ENCODE measurements at regions not wholly inside any gene's neighbourhood (a gene's known extent, or its start where the extent isn't known, plus 50 kb on each side); places are given as distances from the start of the nearest gene placed in this dataset.

GRCh38 chr12:77510985-77511384 lies 319.7 kb upstream of the NAV3 start:
- TF ChIP-seq GATA2 (IDR thresholded peaks at IDR 0.05; ENCODE audit: insufficient read depth, insufficient read length, low read depth, low read length) (no peak), JUN (IDR thresholded peaks at IDR 0.05; ENCODE audit: borderline replicate concordance, insufficient read depth, insufficient read length, low read depth) (no peak), POLR2A (IDR thresholded peaks at IDR 0.05; ENCODE audit: low read depth, low read length) (no peak), POLR2AphosphoS5 (IDR thresholded peaks at IDR 0.05; ENCODE audit: insufficient read depth, low read depth, low read length) (no peak), MAX (IDR thresholded peaks at IDR 0.05; ENCODE audit: insufficient read depth, insufficient read length) (no peak), MYC (IDR thresholded peaks at IDR 0.05; ENCODE audit: low read depth, low read length) (no peak), CTCF (IDR thresholded peaks at IDR 0.05; ENCODE audit: extremely low read depth in 1 of 2, insufficient read depth in 1 of 2, low read depth in 1 of 2, low read length in 2 of 2) (no peak), FOS (IDR thresholded peaks at IDR 0.05; ENCODE audit: borderline replicate concordance, insufficient read depth, low read length) (no peak), EZH2 (IDR thresholded peaks at IDR 0.05; ENCODE audit: borderline replicate concordance, low read depth, low read length, severe bottlenecking) (no peak)
- dilution Hi-C loops (cut with MboI; ENCODE audit: extremely low pct_ligation_motif_present, low sequenced_read_pairs) (no loop called here), intact Hi-C loops (cut with micrococcal nuclease) (no loop called here)
- CTCF ChIA-PET, result no interaction called here
- no peaks in the 10 kb centered on the region for H4K20me1 ChIP-seq (replicated peaks; ENCODE audit: control insufficient read depth, extremely low read depth, insufficient read depth, low read length)
- no peak overlapping the region for H3K4me3 ChIP-seq (replicated peaks in 1 of 3; ENCODE audit: insufficient read depth in 1 of 3, low read depth in 1 of 3, low read length in 3 of 3)
- H3K27ac ChIP-seq (ENCODE audit: insufficient read depth, low read depth, low read length), result no peak overlapping the region
- no TSS peak for BruUV-seq (replicated peaks)
- H3K27me3 ChIP-seq (ENCODE audit: control insufficient read depth in 2 of 2, insufficient read depth in 2 of 2, low read length in 2 of 2), result peaks cover 0 to 1% of the 10 kb centered on the region in 2 experiments
- no peaks in the 10 kb centered on the region for H3K79me2 ChIP-seq (ENCODE audit: control insufficient read depth, insufficient read depth, low read length)
- no peaks in the 10 kb centered on the region for H3K9me1 ChIP-seq (replicated peaks; ENCODE audit: control insufficient read depth, extremely low read depth, insufficient read depth, low read length)
- FAIRE-seq (no peak), DNase-seq (ENCODE audit: low read depth, low spot score) (no peak)
- H3K36me3 ChIP-seq (ENCODE audit: control insufficient read depth in 2 of 2, extremely low read depth in 1 of 2, insufficient read depth in 2 of 2, low read length in 2 of 2), result no peaks in the 10 kb centered on the region
- H3K9ac ChIP-seq (replicated peaks; ENCODE audit: extremely low read depth, insufficient read depth, low read length), result no peak overlapping the region
- no peaks in the 10 kb centered on the region for H3K9me3 ChIP-seq (replicated peaks; ENCODE audit: control insufficient read depth, insufficient read depth, low read length)
- POLR2A ChIA-PET, result no interaction called here
- no peak overlapping the region for H3K4me2 ChIP-seq (ENCODE audit: insufficient read depth, low read length)
- H3K4me1 ChIP-seq (ENCODE audit: control insufficient read depth, extremely low read depth, insufficient read depth, low read length), result no peaks in the 10 kb centered on the region
- H2AFZ ChIP-seq (ENCODE audit: low read depth, low read length), result no peak overlapping the region

Measured in endothelial cell of umbilical vein (primary cell).